ELF-1 (cell line): ENCODE measurements at regions not wholly inside any gene's neighbourhood (a gene's known extent, or its start where the extent isn't known, plus 50 kb on each side); places are given as distances from the start of the nearest gene placed in this dataset.
"Not testable (repeated sequence)": the region's sequence is repeated elsewhere in the genome, so short reads cannot be mapped to it uniquely, and the experiment has no call there.

Experiments
- DNase-seq: peaks from one replicate; pipeline ENCODE4 v3.0.0-alpha.2; 2016; ENCODE audit warnings: low read depth, low spot score

GRCh38 chr9:81811688-81812087, 116.5 kb upstream of the SPATA31D4 start:
- not testable (repeated sequence) for DNase-seq

DNA sequence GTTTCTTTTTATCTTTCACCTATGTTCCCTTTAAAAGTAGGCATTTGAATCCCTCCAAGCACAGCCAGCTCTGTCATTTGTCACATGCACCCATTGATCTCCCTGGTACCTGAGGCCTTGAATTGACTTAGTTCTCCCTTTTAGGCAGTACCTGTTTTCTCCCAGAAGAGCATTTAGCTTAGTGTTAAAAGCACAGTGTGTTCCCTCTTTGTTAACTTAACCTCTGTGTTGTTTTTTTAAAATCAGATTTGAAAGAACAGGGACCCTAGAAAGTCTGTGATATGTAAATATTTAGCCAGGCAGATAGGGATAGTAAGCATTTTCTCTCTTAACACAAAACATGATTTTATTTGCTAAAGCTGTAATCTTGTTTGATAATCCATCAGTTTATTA, 113.8 kb upstream of the SPATA31D4 start:
- DNase-seq: no peak

- no peak for DNase-seq
Observed at GRCh38 chr9:81814794-81815464, 113.3 kb upstream of the SPATA31D4 start.

DNA sequence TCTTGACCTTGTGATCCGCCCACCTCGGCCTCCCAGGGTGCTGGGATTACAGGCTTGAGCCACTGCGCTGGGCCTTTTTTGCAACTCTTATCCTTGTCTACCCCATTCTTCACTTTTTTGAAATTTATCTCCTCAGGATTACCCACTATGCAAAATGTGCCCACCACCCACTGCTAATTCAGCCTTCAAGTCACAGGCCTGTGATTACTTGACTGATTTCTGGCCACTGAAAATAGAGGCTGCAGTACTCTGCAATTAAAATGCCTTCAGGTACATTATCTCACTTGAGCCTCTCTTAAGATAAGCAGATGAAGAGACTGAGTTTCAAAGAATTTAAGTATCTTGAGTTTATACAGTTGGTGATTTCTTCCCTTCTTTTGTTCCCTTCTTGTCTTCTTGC, 112.4 kb upstream of the SPATA31D4 start:
- peak; percentile 18 for DNase-seq

DNA sequence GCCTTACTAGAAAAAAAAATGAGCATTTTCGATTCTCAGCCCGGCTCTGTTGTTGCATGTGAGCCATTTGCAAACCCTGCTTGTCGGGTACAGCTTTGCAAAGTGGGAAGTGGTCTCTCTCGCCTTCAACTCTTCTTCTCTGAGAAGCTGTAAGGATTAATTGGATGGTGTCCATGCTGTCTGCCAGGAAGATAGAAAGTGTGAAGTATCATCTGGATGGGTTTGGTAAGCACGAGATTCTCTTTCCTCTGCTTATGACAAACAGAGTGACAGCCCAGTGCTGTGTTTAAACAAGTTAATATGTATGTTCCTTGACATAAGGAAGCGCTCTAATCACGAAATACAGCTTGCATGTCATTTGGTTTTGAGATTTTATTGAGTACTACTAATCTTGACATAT, 109.1 kb upstream of the SPATA31D4 start:
- DNase-seq: no peak

DNA sequence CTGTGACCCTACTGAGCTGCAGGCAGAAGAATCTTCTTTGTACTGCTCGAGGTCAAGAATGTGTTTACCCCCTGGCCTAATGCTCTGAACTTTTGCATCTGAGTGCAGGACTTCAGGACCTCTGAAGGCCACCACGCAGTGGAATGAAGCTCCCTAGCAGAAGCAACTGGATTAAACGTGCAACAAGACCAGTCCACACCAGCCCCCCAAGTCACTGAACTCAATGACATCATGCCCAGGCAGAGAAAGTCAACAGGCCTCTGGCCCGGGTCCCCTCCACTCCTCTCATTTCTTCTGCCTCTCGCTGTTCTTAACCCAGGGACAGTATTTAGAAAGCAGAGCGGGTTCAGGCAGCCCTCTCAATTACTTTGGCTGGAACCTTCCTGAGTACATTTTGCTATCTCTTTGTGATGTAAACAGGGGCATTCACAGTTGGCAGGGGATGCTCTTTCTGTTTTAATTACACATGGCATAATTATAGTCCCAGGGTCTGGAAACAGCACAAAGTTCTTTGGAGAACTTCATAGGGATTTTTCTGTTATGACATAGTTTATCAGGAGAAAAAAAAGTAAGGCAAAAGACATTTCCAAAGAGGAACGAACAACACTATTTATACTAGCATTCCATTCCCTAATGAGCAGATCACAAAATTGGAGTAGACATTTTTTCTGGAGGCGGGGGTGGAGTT, 108.2 kb upstream of the SPATA31D4 start:
- DNase-seq: peak; percentile 80

- no peak for DNase-seq
Observed at GRCh38 chr9:81822301-81822865, 105.8 kb upstream of the SPATA31D4 start.

GRCh38 chr9:81822967-81823366, 105.3 kb upstream of the SPATA31D4 start:
- DNase-seq: no peak

DNA sequence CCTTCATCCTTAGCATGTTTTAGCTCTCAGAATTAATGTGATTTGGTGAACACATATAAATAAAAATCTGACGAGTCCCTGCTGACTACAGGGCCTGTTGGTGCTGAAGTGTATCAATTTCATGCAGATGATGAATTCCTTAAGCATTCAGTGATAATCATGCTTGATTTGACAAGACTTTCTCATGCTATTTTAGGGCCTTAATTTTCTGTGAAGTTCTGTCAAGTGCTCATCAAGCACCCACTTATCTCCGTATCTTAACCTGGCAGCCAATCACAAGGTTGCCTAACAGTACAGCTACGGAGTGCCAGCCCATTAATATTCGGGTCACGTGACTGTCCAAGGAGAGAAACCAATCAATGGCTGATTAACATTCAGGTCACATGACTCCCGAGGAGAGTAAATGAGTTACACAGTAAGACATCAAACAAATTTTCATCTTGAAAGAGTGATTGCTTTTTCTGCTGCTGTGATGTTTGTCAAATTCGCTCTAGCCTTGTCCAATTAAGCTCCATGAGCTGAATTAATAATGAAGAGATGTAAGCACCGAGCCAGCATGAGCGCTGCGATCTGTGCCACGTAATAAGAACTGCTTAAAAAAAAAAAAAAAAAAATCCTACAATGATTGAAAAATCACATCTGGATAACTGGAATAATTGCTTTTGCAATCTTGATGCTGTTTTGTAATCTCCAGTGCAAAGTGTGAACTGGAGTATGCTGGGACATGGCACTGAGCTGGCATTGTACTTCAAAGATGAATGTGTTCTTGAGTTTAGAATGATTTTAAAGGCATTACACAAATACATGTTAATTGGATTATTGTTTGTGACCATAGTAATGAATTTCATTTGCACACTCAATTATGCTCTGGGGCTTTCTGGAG, 104.3 kb upstream of the SPATA31D4 start:
- no peak for DNase-seq

DNA sequence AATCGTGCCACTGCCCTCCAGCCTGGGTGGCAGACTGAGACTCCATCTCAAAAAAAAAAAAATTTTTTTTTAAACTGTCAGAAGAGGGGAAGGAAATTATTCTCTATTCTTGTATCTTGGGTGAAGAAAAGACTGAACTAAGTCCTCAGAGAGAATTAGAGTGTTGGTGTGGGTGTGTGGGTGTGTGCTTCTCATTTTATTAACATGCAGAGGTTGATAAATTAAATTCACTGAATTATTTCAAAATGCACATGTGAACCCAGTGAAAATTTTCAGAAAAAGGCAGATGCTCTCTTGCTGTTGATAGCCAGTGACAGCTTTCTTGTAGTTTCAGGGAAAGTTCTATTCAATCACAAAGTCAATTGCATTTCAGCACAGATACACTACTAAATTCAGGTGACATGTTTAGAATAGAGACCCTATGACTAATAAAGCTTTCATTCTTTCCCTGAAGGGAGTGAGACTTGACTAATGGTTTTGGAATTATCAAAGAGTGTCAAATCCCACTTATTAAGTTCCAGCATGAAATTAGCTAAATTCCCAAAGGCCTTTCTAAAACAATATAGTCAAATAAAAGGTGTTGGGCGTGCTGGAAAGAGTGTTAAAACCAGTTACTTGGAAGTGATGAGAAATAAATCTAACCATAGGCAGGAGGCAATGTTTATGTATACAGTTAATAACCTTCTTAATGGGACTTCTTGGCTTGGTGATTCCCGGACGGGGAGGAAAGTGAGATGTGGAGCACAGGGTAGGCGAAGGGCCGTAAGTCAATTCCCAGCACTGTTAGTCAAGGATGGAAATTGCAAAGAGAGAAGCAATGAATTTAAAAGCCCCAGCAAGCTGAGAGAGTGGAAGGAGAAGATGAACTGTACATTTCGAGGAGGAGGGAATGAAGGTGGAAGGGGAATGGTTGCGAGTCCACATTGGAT, 103.2 kb upstream of the SPATA31D4 start:
- DNase-seq: no peak

DNA sequence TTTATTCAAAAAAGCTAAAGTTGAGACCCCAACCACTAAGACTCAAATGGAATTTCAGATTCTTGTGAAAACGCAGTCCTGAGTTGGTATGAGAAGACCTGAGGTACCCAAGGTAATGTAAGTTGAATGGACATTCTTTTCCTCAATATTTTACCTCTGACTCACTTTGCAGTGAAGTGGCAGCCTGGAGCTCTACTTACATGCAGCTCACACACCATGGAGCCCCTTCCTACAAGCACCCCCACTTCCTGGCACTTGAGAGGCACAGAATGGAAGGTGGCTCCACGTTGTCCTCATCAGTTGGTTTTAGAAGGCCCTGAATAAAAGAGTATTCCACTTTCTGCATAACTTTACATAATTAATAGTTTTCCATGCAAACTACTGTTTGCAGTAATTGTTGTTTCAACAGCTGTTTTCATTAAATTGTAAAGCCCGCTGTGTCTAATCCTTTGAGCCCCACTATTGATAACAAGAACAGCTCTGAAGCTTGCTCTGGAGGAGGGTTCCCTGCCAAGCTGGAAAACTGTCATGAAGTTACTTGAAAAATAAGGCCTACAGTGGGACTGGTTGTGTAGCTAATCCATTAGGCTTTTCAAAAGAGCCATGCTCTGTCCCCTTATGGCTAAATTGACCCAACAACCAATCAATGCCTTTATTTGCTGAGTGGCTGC, 102.2 kb upstream of the SPATA31D4 start:
- no peak for DNase-seq

DNA sequence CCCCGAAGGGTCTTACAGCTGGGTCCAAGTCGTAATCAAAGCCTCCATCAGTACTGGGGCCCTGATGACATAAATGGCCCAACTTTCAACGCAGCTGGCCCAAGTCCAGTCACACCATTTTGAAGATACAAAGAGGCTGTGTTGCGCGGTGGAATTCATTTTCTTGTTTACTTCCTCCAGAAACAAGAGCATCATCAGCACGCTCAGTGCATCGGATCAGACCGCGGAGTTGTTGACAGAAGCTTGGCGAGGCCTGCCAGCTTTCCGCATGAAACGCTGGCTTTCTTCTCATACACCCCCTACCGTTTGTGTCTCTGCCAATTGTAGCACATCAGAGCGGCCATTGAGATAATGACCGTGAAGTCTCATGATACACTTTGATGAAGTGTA, 101.7 kb upstream of the SPATA31D4 start:
- no peak for DNase-seq

DNA sequence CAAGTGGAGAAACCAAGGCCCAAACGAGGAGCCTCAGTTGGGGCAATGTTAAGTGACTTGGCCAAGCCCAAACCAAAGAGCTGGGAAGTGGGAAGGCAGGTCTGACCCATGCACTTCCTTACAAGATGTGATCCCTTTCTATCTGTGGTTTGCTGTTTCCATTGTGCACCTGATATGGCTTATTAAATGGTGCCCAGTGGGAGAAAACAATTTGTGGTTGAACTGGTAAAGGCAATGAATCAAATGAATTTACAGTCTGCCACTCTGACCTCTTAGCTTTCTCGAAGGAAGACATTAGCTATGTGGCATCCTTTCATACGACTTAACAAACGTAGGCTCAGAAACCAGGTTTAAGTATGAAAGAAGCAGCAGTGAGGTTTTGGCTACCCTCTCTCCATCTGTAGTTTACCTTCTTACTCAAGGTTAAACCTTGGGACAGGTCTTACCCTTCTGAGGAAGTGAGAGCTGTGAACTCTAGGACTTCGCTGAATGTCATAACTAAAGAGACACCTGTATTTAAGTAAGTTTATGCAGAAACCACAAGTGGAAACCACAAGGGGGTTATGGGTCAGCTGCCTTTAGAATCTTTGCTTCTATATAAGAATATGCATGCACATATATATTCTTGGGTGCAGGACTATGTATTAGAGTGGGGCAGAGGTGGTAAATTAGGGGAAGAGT, 100.5 kb upstream of the SPATA31D4 start:
- DNase-seq: no peak

DNA sequence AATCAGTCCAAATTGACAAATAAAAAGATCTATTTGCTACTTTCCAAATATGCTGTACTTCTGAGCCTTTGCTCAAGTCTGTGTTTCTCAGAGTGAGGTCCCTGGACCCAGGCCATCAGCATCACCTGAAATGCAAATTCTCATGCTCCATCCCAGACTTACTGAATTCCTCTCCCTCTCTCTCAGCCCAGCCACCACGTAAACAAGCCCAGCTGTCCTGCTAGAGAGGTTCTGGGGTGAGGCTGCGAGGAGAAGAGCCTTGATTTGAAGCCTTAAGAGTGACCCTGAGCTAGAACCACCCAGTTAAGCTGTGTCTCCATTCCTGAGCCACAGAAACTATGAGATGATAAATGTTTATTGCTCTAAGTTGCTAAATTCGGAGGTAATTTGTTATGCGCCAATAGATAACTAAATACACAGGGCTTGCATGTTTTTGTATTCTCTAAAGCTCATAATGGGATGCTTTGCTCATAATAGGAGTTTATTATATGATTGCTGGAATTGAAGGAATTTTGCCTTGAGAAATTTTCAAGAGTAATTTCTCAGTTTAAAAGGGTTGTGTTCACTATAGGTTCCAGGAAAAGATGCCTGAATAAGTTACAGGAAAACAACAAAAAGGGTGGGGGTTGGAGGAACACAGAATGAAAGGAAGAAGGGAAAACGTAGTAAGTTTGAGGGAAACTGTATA, 98.9 kb upstream of the SPATA31D4 start:
- no peak for DNase-seq

GRCh38 chr9:81830431-81830830, 97.8 kb upstream of the SPATA31D4 start:
- DNase-seq: not testable (repeated sequence)

DNA sequence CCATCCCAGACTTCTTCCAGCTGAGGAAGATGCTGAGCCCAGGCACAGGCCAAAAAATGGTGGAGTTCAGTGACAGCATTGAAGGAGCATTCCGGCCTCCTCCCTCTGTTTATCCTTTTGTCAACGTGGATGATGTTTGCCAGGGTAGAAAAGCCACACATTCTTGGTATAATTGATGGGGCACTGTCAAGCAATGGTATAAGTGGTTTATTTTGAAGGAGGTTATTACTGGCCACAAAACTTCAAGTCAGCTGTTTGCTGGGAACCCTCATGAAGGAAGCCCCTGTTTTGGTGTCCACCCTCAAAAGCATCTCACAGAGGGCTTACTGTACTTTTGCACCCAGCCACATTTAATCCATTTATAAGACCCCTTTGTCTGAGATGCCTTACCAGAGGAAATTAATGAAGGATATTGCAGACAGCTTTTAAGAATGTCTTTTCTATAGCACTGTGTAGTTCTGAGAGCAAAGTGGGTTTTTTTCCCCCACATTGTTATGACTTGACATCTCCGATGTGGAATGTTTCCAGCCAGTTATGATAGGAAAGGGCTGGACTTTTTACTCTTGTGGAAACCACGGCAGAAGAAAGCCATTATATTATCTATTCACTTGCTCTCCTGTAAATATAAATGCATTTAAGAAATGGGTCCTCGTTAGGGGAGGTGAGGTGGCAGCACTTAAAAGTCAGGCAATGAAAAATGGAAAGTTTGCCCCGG, 95.5 kb upstream of the SPATA31D4 start:
- DNase-seq: no peak

DNA sequence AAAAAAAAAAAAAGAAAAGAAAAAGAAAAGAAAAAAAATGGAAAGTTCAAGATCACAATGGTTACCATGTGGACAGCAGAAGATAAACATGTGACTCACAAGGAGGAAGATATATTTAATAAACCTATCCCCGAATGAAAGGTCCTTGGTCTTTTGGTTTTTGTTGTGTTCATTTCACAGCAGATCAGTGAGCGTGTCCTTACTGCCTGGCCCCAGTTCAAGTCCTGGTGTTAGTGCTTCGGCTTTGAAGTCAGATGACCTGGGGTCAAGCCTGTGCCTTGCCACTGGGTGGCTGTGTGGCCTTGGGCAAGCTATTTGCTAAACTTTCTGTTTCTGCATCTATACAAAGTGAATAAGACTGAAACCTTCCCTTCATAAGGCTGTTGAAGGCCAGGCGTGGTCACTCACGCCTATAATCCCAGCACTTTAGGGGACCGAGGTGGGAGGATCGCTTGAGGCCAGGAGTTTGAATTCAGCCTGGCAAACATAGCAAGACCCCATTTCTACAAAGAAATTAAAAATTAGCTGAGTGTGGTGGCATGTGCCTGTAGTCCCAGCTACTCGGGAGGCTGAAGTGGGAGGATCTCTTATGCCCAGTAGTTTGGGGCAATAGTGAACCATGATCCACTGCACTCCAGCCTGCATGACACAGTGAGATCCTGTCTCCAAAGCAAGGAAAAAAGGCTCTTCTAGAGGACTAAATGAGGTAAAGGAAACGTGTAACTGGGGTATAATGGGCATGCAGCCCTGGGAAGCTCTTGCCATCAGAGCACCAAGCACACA, 94.5 kb upstream of the SPATA31D4 start:
- DNase-seq: no peak

DNA sequence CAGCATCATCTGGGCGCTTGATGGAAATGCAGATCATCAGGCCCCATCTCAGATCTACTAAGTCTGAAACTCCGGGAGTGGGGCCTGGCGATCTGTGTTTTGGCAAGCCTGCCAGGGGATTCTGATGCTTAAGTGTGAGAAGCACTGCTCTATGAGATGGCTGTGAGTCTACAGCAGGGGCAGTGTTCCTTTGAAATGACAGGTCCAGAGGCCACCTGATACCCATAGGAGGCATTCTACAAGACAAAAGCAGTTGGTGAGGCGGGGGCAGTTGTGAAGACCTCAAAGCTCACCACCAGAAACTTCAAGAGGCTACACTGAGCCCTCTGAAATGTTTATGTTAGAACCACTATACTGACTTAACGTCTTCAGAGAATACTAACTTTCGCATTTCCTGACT, 86.9 kb upstream of the SPATA31D4 start:
- DNase-seq: peak; percentile 42
